ENCODE measurements at regions not wholly inside any gene's neighbourhood (a gene's known extent, or its start where the extent isn't known, plus 50 kb on each side); places are given as distances from the start of the nearest gene placed in this dataset.
A peak's percentile ranks its signal among the peaks of the same experiment; 100 is the strongest.
"Not testable (repeated sequence)": the region's sequence is repeated elsewhere in the genome, so short reads cannot be mapped to it uniquely, and the experiment has no call there.

GRCh38 chr2:62334440-62335058 lies 138.6 kb downstream of the B3GNT2 start:
- FAIRE-seq: no peak
- no peak for DNase-seq (ENCODE audit: low spot score)

- no peak for DNase-seq (ENCODE audit: low spot score)
Observed at GRCh38 chr2:62334009-62334408, 138.1 kb downstream of the B3GNT2 start.

GRCh38 chr2:62330959-62331358 lies 135.0 kb downstream of the B3GNT2 start:
- FAIRE-seq: no peak
- DNase-seq (ENCODE audit: low spot score): no peak

More at GRCh38 chr2:62334009-62334408, 138.1 kb downstream of the B3GNT2 start:
- no peak for FAIRE-seq

DNA sequence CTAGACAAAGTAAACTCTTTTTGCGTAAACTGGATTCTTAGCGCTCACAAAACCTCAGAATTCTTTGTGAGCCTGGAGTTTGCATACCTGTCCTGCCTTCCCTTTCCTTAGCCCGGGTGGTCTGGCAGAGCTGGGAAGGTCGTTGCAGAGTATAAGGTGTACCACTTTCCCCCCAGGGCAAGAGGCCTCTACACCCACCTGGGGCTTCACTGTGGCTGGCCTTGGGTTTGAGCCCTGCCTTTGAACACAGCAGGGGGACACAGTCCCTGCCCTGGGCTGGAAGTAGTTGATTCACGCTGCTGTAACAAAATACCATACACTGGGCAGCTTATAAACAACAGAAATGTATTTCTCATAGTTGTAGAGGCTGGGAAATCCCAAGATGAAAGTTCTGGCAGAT lies 133.9 kb downstream of the B3GNT2 start:
- FAIRE-seq (no peak), DNase-seq (ENCODE audit: low spot score) (no peak)

- DNase-seq (ENCODE audit: low spot score) (no peak), FAIRE-seq (no peak)
Observed at GRCh38 chr2:62326735-62327134, 130.8 kb downstream of the B3GNT2 start.

- DNase-seq (ENCODE audit: low spot score) (no peak), FAIRE-seq (no peak)
Observed at GRCh38 chr2:62325398-62325797, 129.5 kb downstream of the B3GNT2 start.

DNA sequence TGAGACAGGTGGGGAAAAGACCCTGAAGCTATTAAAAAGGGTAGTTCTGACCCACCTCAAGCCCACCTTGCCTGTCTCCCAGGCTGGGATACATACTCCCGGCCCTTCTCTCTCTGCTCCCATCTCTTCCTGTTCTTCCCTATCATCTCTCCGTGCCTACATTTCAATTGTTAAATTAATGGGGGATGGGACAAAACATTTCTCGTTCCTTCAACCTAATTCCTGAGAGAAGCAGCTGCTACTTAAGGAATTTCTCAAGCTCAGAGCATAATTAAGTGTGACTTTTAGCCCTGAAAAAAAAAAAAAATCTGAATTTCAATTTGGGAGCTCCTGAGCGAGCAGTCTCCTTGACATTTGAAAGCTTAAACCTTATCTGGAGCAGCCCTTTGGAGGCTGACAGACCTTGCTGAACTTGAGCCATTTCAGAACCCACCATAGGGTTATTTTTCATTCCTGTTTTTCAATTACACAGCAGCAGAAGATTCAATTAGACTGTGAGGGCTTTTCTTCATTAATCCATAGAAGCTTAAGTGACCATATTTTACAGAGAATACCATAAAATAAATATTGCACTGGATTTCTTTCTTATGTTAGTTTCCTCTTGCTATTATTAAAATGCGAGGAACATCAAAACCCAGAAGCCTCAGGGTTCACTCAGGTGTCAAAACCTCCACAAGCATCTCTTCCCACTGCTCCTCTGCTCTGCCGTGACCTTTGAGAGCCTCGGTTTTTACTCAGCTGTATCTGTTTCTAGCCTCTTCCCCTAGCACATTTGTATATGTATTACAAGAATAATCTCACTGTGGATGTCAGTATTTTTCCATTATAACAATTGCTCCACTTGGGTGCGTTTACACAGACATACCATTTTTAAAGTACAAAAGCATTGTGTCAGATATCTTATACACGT lies 125.7 kb downstream of the B3GNT2 start:
- no peak for FAIRE-seq
- DNase-seq (ENCODE audit: low spot score): no peak

DNA sequence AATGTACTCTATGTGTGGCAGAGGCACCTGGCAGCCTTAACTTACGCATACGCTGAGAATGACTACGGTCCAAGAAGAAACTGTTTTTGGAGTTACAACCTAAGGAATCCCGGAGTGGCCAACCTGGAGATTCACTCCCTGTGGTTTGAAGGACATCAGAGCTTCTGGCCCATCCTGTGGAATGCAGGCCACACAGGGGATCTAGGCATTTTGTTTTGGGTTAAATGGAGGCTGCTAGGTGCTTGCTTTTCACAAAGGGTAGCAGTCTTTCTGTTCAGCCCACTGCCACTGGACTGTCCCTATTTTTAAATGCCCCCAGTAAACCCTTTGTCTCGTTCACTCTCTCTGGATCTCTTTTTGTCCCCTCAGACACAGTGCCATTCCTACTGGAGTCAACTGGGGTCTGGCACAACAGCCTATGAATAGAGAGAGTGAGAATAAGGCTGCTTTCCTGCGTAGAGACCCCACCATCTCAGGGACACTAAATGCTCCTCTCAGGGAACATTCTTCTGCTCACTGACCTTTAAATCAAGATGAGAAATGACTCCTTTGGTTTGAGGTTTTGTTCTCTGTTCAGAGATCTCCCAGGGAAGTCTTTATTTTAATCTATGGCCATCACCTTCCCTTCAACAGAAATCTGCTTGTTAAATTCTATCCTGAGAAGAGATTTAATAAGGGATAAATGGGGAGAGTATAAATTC lies 124.9 kb downstream of the B3GNT2 start:
- FAIRE-seq (no peak), DNase-seq (ENCODE audit: low spot score) (no peak)

DNA sequence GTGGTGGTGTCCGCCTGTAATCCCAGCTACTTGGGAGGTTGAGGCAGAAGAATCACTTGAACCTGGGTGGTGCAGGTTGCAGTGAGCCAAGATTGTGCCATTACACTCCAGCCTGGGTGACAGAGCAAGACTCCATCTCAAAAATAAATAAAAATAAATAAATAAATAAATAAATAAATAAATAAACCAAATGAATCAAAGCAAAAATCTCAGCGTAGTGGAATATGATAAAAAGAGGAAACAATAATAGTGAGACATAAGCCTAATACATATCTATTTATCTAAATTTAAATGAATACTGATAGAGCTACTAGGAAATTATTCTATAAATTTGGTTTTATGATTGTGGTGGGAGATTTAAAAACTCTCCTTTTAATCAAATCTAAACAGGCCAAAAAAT lies 124.2 kb downstream of the B3GNT2 start:
- not testable (repeated sequence) for FAIRE-seq; DNase-seq (ENCODE audit: low spot score)

DNA sequence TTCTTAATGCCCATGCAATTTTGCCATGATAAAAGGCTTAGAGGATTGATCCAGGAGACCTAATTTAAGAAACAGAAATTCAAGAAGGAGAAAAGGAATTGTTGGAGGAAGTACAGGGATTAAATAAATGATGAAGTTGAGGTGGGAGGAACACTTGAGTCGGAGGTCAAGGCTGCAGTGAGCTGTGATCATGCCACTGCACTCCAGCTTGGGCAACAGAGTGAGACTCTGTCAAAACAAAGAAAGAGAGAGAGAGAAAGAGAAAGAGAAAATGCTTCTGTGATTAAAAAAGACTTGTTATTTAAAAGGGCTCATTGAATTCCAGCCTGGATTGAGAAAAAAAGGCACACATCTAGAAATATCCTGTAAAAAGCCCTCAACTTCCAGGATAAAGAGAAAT lies 123.2 kb downstream of the B3GNT2 start:
- DNase-seq (ENCODE audit: low spot score) (no peak), FAIRE-seq (no peak)

- DNase-seq (ENCODE audit: low spot score) (no peak), FAIRE-seq (no peak)
Observed at GRCh38 chr2:62315476-62315875, 119.6 kb downstream of the B3GNT2 start.

GRCh38 chr2:62314291-62314690 lies 118.4 kb downstream of the B3GNT2 start:
- DNase-seq (ENCODE audit: low spot score): no peak
- FAIRE-seq: no peak

DNA sequence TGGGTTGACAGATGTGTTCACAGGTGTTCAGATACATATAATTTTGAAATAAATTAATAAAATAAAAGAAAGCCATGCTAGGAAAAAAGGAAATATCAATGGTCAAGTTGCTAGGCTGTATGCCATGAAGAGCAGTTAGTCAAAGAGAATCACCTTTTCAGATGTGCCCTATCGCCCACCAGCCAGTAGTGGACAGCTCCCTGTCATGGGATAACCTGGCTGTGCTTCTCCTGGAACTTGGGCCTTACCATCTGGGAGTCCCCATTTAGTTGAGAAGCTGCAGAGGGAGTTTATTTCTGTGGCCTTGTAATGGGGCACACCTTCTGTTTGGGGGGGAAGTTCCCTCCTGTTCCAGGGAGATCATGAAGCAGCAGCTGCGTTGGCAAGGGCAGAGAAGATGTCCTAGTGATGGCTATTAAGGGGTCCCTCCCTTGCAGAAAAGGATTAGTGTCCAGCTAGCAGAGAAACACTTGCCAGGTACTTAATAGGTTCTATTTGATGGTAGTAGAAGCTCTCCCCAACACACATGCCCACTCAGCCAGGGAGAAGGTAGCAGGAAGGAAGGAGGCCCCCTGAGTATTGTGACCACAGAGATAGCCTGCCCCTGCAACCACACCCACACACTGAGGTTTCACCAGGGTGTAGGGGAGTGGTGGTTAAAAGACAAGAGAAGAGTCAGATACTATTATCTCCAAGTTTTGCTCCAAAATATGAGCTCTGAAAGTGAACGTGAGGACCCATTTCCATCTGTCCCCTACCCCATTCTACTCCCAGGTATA lies 117.7 kb downstream of the B3GNT2 start:
- no peak for FAIRE-seq
- DNase-seq (ENCODE audit: low spot score): no peak

GRCh38 chr2:62309465-62310091 lies 113.7 kb downstream of the B3GNT2 start:
- no peak for DNase-seq (ENCODE audit: low spot score)
- FAIRE-seq: no peak

DNA sequence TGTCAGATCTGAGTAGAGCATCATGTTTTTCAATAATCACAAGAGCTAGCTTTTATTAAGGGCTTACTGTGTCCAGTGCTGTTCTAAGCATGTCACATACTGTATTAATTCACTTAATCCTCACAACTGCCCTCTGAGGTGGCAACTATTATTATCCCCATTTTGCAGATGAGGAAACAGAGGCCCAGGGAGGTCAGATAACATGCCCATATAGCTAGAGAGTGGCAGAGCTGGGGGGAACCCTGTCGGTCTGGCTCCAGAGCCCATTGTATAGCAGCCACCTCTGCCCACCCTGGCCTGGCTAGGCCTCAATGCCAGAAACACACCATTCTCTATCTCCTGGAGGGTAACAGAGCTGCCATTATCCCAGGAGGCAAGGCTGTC lies 113.2 kb downstream of the B3GNT2 start:
- FAIRE-seq: no peak
- DNase-seq (ENCODE audit: low spot score): no peak

DNA sequence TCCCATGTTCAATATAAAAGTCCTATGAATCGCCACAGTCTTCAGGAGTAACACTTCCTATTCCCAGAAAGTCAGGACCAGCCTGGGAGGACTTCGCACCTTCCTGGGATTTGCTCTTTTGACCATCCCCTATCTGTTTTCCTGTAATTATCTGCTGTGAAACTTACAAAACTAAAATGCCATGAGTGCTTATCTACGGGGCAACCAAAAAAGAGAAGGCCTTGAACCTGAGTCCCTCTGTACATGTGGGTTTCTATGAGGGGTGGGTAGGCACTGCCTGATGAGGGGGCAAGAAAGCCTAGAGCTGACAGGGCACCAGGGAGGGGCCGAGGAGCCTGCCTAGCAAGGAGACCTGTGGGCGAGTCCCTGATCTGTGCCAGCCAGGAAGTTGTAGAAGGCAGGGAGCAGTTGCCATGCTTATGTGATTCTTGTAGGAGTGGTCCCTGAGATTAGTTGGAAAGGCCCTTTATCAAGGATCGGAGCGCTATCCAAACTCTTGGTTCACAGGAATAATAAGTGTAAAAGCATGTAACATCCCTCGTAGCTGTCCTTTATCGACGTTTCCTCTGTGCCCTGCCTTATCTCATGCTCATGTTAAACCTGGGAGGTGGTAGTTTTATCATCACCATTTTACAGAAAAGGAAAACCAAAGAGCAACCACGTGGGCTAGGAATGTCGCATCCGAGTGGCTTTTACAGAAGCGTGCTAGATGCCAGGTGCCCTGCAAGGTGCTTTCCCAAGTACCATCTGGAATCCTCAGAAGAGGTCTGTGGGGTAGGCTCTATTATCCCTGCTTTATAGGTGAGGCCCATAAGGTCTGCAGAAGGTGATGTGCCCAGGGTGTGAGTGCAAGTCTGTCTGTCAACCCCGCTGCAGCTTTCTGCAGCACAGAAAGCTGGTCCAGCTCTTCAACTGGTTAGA lies 111.8 kb downstream of the B3GNT2 start:
- FAIRE-seq: no peak

GRCh38 chr2:62306751-62307468 lies 111.0 kb downstream of the B3GNT2 start:
- FAIRE-seq (no peak), DNase-seq (ENCODE audit: low spot score) (peak; percentile 8)

More for the DNA sequence above, 111.8 kb downstream of the B3GNT2 start:
- DNase-seq (ENCODE audit: low spot score): no peak

DNA sequence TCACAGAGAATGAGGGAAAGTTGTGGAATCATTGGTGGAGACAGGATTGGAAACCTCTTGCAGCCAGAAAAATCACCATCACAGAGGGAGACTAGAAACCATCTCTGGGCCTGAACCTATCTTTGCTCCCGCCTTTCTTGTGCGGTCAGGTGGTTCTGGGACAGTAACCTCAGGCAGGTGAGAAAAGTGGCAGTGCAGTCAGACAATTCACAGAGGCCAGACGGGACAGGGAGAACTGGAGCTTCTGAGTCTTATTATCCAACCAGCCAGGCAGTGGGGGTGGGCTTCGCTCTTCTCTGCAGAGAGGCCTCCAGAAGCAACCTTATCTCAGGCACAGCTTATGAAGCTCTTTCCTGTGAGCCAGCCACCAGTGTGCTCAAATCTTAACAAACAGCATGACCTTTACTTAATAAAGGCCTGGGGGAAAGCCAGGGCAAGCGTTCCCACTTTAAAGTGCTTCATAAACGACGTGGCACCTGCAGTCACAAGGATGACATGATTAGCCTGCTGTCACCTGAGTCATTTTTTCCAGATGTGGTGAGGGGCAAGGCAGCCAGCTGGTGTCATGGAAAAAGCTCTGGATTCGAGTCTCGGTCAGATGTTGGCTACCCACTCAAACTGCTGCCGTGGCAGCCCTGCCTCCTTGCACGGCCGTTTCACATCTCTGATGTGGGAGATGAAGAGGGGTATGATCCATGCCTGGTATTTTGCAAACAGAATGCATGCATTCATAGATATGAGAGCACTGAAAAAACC lies 109.7 kb downstream of the B3GNT2 start:
- no peak for FAIRE-seq
- DNase-seq (ENCODE audit: low spot score): no peak
